Lower leg skin (tissue), 3 donors: ENCODE measurements at regions not wholly inside any gene's neighbourhood (a gene's known extent, or its start where the extent isn't known, plus 50 kb on each side); places are given as distances from the start of the nearest gene placed in this dataset.
"Not testable (repeated sequence)": the region's sequence is repeated elsewhere in the genome, so short reads cannot be mapped to it uniquely, and the experiment has no call there.

Experiments
- CTCF ChIP-seq, 3 donors: fragments of 450-650 bp; IDR thresholded peaks; one replicate each; pipeline ENCODE4 v1.5.1; 2016; ENCODE audit warnings: antibody characterized with exemption in 3 of 3, mild to moderate bottlenecking in 3 of 3, moderate library complexity in 2 of 3
- POLR2A ChIP-seq, 2 donors: fragments of 450-650 bp; IDR thresholded peaks; one replicate each; pipeline ENCODE4 v1.6.1; 2016 to 2017; ENCODE audit warnings: antibody characterized with exemption in 2 of 2, mild to moderate bottlenecking in 1 of 2, moderate library complexity in 1 of 2

- not testable (repeated sequence) for TF ChIP-seq POLR2A, CTCF (IDR thresholded peaks at IDR 0.05)
Measured at GRCh38 chr5:106999506-106999905, 671.2 kb downstream of the EFNA5 start.
